Peyer's patch (tissue), 4 donors: ENCODE measurements at regions not wholly inside any gene's neighbourhood (a gene's known extent, or its start where the extent isn't known, plus 50 kb on each side); places are given as distances from the start of the nearest gene placed in this dataset.

Experiments
- DNase-seq, 3 donors: peaks; one replicate each; pipeline ENCODE4 v3.0.0-alpha.2; 2017 to 2019
- H3K27ac ChIP-seq, 4 donors: fragments of 200-600 bp; sonication (generic); one replicate each; pipeline ENCODE4 v1.5.1; 2016 to 2019
- H3K27me3 ChIP-seq, 2 donors: fragments of 200-600 bp; sonication (generic); one replicate each; pipeline ENCODE4 v1.5.1; 2019
- H3K36me3 ChIP-seq, 3 donors: fragments of 200-600 bp; sonication (generic); one replicate each; pipeline ENCODE4 v1.5.1; 2016 to 2019
- H3K4me1 ChIP-seq, 4 donors: fragments of 200-600 bp; sonication (generic); one replicate each; pipeline ENCODE4 v1.5.1; 2016 to 2019
- H3K4me3 ChIP-seq, 4 donors: fragments of 200-600 bp; sonication (generic); 1 replicate in 3 of 4; 2 replicates in 1 of 4; pipeline ENCODE4 v1.5.1; 2016 to 2019; ENCODE audit warnings: mild to moderate bottlenecking in 1 of 4
- H3K9me3 ChIP-seq, 4 donors: fragments of 200-600 bp; sonication (generic); one replicate each; pipeline ENCODE4 v1.5.1; 2016 to 2019; ENCODE audit warnings: mild to moderate bottlenecking in 1 of 4
- POLR2A ChIP-seq, 2 donors: fragments of 450-650 bp; IDR thresholded peaks; one replicate each; pipeline ENCODE4 v1.5.1; 2017; ENCODE audit warnings: antibody characterized with exemption in 2 of 2, mild to moderate bottlenecking in 2 of 2, moderate library complexity in 2 of 2
- TF ChIP-seq, protein P1 (sequence below), 6 experiments: fragments of 450-650 bp in 4 of 6; fragments of 200-600 bp in 2 of 6; sonication (generic) in 1 of 6; IDR thresholded peaks; one replicate each; pipeline ENCODE4 v1.5.1; 2017 to 2019; ENCODE audit warnings: antibody characterized with exemption in 6 of 6, mild to moderate bottlenecking in 3 of 6, moderate library complexity in 1 of 6

DNA sequence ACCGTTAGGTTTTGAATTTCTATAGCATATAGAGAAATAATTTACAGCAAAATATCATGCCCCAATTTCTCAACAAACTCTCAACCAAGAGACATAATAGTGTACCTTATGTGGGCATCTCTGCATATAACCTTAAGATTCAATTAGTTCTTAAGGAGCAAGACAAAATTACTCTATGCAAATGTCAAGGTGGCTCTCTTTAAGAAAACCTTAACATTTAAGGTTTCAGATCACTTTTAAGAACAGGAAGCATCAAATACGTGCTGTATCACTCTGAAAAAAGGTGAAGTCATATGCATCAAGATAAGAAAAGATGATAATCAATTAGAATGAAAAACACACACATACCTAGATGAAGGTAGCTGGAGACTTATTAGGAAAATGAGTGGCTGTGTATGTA, 728.0 kb downstream of the FLRT2 start:
- Histone ChIP-seq H3K4me3 (no peak overlapping the region), H3K36me3 (no peaks in the 10 kb centered on the region), H3K27ac (no peak overlapping the region), H3K27me3 (no peaks in the 10 kb centered on the region), H3K9me3 (no peaks in the 10 kb centered on the region), H3K4me1 (no peaks in the 10 kb centered on the region)
- TF ChIP-seq, protein P1, sequence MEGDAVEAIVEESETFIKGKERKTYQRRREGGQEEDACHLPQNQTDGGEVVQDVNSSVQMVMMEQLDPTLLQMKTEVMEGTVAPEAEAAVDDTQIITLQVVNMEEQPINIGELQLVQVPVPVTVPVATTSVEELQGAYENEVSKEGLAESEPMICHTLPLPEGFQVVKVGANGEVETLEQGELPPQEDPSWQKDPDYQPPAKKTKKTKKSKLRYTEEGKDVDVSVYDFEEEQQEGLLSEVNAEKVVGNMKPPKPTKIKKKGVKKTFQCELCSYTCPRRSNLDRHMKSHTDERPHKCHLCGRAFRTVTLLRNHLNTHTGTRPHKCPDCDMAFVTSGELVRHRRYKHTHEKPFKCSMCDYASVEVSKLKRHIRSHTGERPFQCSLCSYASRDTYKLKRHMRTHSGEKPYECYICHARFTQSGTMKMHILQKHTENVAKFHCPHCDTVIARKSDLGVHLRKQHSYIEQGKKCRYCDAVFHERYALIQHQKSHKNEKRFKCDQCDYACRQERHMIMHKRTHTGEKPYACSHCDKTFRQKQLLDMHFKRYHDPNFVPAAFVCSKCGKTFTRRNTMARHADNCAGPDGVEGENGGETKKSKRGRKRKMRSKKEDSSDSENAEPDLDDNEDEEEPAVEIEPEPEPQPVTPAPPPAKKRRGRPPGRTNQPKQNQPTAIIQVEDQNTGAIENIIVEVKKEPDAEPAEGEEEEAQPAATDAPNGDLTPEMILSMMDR (IDR thresholded peaks at IDR 0.05) = no peak
- TF ChIP-seq POLR2A (IDR thresholded peaks at IDR 0.05) = no peak
- no peak for DNase-seq

DNA sequence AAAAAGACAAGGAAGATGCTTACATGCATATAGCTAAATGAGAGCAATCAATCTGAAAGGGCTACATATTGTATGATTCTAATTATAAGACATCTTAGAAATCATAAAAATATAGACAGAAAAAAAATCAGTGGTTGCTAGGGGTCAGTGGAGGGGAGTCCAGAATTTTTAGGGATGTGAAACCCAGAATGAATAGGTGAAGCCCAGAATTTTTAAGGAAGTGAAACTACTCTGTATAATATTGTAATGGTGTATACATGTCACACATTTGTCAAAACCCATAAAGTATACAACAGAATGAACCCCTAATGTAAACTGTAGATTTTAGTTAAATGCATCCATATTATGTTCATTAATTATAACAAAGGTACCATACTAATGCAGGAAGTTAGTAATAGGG, 713.2 kb downstream of the FLRT2 start:
- TF ChIP-seq POLR2A (IDR thresholded peaks at IDR 0.05) = no peak
- TF ChIP-seq, protein P1 (IDR thresholded peaks at IDR 0.05) = no peak
- H3K27me3 ChIP-seq = no peaks in the 10 kb centered on the region
- H3K9me3 ChIP-seq = no peaks in the 10 kb centered on the region
- H3K36me3 ChIP-seq = no peaks in the 10 kb centered on the region
- no peaks in the 10 kb centered on the region for H3K4me1 ChIP-seq
- DNase-seq = no peak
- H3K27ac ChIP-seq = no peak overlapping the region
- H3K4me3 ChIP-seq = no peak overlapping the region

DNA sequence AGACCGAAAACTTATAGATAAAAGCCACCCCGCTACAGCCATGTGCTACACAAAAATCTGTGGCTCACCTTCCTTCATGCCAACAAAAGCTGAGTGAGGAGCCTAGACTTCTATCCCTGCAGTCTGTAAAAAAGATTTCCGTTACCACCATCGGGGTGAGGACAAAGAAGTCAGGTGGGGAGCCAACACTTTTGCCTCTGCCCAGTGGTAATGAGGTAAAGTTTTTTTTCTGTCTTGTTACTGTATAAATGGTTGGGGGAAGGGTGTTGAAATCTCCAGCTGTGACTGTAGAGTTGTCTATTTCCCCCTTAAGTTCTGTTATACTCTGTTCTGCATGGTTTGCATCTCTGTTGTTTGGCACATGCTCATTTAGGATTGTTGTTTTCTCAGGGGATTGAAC, 707.8 kb downstream of the FLRT2 start:
- H3K9me3 ChIP-seq = no peaks in the 10 kb centered on the region
- H3K27ac ChIP-seq = no peak overlapping the region
- no peak overlapping the region for H3K4me3 ChIP-seq
- no peaks in the 10 kb centered on the region for H3K27me3 ChIP-seq
- TF ChIP-seq, protein P1 (IDR thresholded peaks at IDR 0.05) = no peak
- no peak for TF ChIP-seq POLR2A (IDR thresholded peaks at IDR 0.05)
- no peaks in the 10 kb centered on the region for H3K36me3 ChIP-seq
- H3K4me1 ChIP-seq = no peaks in the 10 kb centered on the region
- no peak for DNase-seq

DNA sequence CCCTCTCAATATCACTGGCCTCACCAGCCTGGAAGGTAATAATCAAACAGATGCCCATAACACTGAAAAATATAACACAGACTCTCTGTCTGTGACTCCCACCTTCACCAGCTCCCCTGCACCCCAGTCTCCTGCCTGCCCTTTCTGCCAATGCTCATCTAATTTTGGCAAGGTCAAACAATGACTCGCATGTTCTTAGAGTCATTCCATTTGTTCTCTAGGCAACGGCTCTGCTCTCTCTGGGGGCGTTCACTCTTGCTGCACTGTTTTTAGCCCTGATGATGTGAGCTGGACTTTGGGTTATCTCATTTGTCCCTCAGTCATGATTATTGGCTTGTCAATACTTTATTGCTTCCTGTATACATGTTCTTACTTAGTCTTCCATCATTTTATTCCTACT, 691.8 kb downstream of the FLRT2 start:
- Histone ChIP-seq H3K4me1 (no peaks in the 10 kb centered on the region), H3K4me3 (no peak overlapping the region), H3K36me3 (no peaks in the 10 kb centered on the region), H3K27ac (no peak overlapping the region), H3K9me3 (no peaks in the 10 kb centered on the region), H3K27me3 (no peaks in the 10 kb centered on the region)
- DNase-seq = no peak
- TF ChIP-seq, protein P1 (IDR thresholded peaks at IDR 0.05) = no peak
- no peak for TF ChIP-seq POLR2A (IDR thresholded peaks at IDR 0.05)

DNA sequence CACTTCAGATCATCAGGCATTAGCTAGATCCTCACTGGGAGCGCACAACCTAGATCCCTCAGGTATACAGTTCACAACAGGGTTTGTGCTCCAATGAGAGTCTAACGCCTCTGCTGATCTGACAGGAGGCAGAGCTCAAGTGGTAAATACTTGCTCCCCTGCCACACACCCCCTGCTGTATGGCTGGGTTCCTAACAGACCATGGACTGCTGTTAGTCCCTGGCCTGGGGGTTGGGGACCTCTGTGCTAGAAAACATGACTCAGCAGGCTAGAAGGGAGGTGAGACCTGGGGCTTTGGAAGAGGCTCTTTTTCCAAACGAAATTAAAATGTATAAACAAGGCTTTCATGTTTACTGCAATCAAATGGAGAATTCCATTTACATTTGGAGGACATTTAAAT, 691.1 kb downstream of the FLRT2 start:
- Histone ChIP-seq H3K4me3 (no peak overlapping the region), H3K27ac (no peak overlapping the region), H3K9me3 (no peaks in the 10 kb centered on the region), H3K36me3 (no peaks in the 10 kb centered on the region), H3K4me1 (no peaks in the 10 kb centered on the region), H3K27me3 (no peaks in the 10 kb centered on the region)
- no peak for DNase-seq
- TF ChIP-seq POLR2A (IDR thresholded peaks at IDR 0.05) = no peak
- TF ChIP-seq, protein P1 (IDR thresholded peaks at IDR 0.05) = no peak

DNA sequence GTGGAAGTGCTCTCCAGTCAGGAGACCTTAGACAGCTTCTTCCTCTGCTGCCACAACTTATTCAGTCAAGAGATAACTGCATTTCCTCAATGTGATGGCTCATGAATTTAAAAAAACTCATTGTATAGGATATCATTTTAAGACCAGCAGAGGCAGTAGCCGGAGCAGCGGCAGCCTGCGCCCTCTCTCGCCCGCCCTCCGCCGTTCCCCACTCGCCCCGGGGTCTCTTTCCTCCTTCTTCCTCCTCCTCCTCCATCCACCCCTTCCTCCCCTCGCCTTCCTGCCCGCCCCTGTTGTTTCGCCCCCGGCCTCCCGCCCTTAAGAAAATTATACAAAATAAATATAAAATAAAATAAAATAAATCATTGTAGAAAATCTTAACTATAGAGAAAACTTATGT, 687.6 kb downstream of the FLRT2 start:
- no peaks in the 10 kb centered on the region for H3K27me3 ChIP-seq
- TF ChIP-seq POLR2A (IDR thresholded peaks at IDR 0.05) = no peak
- no peaks in the 10 kb centered on the region for H3K36me3 ChIP-seq
- no peak overlapping the region for H3K27ac ChIP-seq
- H3K4me1 ChIP-seq = no peaks in the 10 kb centered on the region
- H3K4me3 ChIP-seq = no peak overlapping the region
- no peak for DNase-seq
- no peaks in the 10 kb centered on the region for H3K9me3 ChIP-seq
